ENCODE measurements at regions not wholly inside any gene's neighbourhood (a gene's known extent, or its start where the extent isn't known, plus 50 kb on each side); places are given as distances from the start of the nearest gene placed in this dataset.

DNA sequence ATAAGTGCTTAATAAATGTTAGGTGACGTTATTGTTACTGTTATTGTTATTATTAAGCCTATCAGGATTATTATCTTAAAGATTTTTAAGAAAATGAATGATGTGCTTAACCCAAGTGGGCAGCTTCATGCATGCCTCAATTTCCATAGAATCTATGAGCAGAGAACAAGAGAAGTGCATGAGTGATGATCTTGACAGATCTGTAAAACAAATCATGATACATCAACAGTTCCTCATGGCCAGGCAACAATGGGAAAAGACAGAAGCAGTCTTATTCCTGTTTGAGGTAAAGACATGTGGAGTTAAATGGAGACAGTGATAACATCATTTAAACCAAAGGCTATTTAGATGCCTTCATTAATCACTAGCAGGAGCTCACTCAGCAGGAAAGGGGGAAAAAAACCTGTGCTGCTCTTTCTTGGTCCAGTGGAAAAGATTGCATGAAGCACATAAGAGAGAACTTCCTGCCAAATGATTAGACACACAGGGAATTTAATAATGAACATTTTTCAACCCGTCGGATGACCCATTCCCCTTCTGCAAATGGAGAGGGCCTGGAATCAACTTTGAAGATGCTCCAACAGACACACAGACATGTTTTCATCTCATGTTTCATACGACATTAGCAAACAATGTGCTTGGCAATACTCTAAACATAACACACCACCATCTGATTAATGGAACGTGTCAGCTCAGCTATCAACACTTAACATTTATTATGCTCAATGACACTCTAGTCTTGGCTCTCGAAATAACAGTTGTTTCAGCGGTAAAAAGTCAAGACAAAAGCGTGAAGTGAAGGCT lies 212.2 kb upstream of the LRRN1 start:
- Mint-ChIP-seq H3K27ac (no peak overlapping the region), H3K9me3 (no peaks in the 10 kb centered on the region), H3K36me3 (no peaks in the 10 kb centered on the region), H3K27me3 (no peaks in the 10 kb centered on the region), H3K4me1 (no peaks in the 10 kb centered on the region), H3K4me3 (no peak overlapping the region)
- no peak for DNase-seq
- CTCF ChIA-PET = no interaction called here

DNA sequence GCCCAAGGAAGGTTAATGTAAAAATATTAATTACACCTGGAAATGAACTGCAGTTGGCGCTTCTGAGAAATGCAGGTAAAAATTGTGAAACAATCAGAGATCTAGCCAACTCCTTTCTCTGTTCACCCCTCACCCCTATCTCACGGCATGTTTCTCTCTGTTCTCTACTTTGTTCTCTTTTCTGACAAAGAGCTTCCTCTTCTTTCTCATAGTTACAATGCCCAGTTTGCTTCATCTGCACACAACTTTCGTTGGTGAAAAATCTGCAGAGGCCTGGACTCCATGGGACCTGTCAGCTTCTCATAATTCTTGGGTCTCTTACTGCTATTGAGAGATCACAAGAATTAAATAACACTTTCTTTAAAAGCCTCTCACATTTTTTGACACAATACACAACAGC lies 212.9 kb upstream of the LRRN1 start:
- Mint-ChIP-seq H3K4me3 (no peak overlapping the region), H3K36me3 (no peaks in the 10 kb centered on the region), H3K27me3 (no peaks in the 10 kb centered on the region), H3K9me3 (no peaks in the 10 kb centered on the region), H3K27ac (no peak overlapping the region), H3K4me1 (no peaks in the 10 kb centered on the region)
- CTCF ChIA-PET = no interaction called here
- no peak for DNase-seq

DNA sequence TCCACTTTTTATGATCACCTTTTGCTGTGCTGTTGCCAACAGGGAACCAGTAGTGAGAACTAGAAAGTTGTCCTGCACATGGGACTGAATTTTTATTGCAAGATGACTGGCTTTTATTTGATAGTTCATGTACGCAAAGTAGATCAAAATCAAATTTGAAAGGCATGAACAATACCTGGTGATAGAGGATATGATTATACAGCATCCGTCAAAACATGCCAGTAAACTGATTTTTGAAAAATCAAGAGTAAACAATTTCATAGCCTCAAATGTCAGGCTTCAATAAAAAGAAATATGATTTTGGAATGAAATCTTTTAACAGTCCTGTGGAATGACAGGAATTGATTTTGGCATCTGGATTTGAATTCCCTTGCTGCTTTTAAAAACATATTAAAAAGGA lies 219.6 kb upstream of the LRRN1 start:
- Mint-ChIP-seq H3K4me1 (no peaks in the 10 kb centered on the region), H3K27ac (no peak overlapping the region), H3K4me3 (no peak overlapping the region), H3K9me3 (no peaks in the 10 kb centered on the region), H3K27me3 (no peaks in the 10 kb centered on the region), H3K36me3 (no peaks in the 10 kb centered on the region)
- no peak for DNase-seq
- CTCF ChIA-PET = no interaction called here

DNA sequence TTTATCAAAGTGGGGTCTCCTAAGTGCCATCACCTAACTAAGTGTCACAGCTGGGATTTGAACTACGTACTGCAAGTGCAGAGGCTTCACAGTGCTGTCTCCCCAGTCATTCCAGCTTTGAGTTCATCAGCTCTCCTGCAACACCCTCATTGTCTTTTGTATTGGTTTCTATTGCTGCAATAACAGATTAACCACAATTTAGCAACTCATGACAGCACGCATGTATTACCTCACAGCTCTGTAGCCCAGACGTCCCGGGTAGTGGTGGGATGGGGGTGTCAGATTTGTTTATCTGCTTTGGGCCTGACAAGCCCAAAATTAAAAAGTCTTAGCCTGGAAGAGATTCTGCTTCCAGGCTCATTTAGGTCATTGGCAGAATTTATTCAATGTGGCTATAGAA lies 220.5 kb upstream of the LRRN1 start:
- Mint-ChIP-seq H3K36me3 (no peaks in the 10 kb centered on the region), H3K4me3 (no peak overlapping the region), H3K27ac (no peak overlapping the region), H3K4me1 (no peaks in the 10 kb centered on the region), H3K27me3 (no peaks in the 10 kb centered on the region), H3K9me3 (no peaks in the 10 kb centered on the region)
- CTCF ChIA-PET = no interaction called here
- no peak for DNase-seq

DNA sequence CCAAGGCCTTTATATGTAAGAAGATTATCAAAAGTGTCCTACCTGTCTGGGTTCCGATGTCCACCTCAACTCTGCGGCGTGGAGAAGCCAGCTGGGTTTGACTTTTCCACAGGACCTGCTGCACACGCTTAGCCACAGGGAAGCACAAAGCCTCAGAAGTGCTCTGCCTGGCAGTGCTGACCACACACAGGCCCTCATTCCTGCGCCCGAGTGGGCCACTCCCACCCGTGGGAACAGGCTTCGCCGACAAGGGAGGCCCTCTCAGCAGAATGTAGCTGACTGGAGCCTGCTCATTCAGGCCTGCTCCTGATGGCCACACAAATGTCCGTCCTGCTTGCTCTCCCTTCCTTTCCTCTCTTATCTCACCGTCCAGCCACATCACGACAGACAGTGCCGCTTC lies 221.4 kb upstream of the LRRN1 start:
- Mint-ChIP-seq H3K4me3 (no peak overlapping the region), H3K9me3 (no peaks in the 10 kb centered on the region), H3K36me3 (no peaks in the 10 kb centered on the region), H3K4me1 (no peaks in the 10 kb centered on the region), H3K27me3 (no peaks in the 10 kb centered on the region), H3K27ac (no peak overlapping the region)
- DNase-seq = no peak
- CTCF ChIA-PET = no interaction called here

DNA sequence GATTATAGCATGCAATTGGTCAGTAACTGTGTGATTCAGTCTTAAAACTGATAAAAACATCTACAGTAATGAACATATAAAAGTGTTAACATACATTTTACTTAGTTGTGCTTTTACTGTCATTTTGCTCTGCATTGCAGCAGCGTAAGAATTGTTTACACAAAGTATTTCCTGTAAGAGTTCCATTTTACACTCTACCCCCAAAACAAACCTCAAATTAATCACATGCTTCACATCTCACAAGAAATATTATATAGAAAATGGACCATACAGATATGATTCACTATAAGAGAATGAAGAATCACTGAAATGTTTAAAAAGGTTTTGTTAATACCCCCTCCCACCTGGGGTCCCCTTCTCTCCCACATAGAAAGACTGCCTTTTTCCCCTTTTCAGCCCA lies 225.9 kb upstream of the LRRN1 start:
- no peak for DNase-seq
- no peak overlapping the region for H3K27ac Mint-ChIP-seq
- no peak overlapping the region for H3K4me3 Mint-ChIP-seq
- no peaks in the 10 kb centered on the region for H3K27me3 Mint-ChIP-seq
- no peaks in the 10 kb centered on the region for H3K4me1 Mint-ChIP-seq
- no peaks in the 10 kb centered on the region for H3K36me3 Mint-ChIP-seq
- no peaks in the 10 kb centered on the region for H3K9me3 Mint-ChIP-seq
- CTCF ChIA-PET = no interaction called here

DNA sequence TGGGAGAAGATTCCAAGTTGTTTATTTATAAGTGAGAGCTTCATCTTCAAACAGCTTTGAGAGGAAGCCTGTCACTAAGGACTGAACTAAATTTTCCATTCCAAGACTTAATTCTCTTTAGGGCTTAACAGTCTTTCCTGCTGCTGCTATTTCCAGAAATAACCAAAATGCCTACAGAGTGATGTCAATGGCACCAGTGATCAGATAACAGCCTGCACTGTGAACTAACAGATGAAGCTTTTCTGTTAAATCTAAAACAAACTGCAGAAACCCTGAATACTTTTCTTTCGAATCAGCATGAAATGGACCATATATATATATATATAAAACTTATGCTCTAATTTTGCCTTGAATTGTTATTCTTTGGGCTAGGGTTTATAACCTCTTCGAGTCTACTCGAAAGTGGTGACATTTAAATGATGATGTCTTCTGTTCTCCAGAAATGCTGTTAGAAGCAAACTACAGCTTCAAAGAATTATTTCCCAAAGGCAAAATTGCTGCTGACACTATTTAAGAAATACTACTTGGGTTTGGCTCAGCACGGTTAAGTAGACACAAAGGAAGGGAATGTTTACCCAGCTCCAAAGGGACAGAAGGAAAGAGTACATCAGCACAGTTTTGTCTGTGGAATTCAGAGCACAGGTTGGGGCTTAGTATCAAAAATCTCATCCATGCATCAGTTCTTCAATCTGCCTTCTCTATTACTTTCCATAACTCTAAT lies 238.5 kb upstream of the LRRN1 start:
- Mint-ChIP-seq H3K9me3 (no peaks in the 10 kb centered on the region), H3K27ac (no peak overlapping the region), H3K27me3 (no peaks in the 10 kb centered on the region), H3K4me3 (no peak overlapping the region), H3K36me3 (no peaks in the 10 kb centered on the region), H3K4me1 (no peaks in the 10 kb centered on the region)
- DNase-seq = no peak
- CTCF ChIA-PET = no interaction called here

DNA sequence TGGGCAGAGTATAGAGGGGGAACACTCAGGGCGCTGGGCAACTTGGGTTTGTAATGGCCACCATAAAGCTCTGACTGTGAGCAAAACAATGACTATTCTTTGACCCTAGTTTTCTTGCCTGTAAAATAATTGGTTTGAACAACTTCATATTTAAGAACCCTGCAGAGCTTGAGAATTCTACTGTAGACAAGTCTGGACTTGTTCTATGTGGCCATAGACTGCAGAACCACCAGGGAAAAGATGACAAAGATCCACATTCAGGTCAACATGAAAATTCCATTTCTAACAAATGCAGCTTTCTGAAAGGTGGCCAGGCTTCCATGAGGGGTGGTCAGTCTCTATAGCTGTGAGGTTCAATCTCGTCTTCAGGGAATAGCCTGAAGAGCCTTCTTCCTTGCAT lies 239.4 kb upstream of the LRRN1 start:
- CTCF ChIA-PET = no interaction called here
- Mint-ChIP-seq H3K9me3 (no peaks in the 10 kb centered on the region), H3K27ac (no peak overlapping the region), H3K27me3 (no peaks in the 10 kb centered on the region), H3K36me3 (no peaks in the 10 kb centered on the region), H3K4me1 (no peaks in the 10 kb centered on the region), H3K4me3 (no peak overlapping the region)
- DNase-seq = no peak

DNA sequence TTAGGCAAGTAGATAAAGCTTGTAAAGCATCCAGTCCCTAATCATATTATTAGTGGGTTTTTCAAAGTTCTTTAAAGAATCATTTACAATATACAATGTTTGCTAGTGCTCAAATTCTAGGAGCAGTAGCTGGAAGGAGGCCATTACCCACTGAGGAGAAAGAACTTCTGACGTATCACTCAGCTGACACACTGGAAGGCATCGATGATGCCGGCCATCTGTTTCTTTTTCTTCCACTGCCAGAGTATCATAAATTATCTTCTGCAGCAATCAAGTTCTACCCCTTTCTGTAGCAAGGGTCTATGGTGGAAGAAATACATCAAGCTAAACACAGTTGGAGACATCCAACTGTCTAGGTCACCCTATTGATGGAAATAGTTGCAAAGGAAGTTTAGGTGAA lies 243.2 kb upstream of the LRRN1 start:
- Mint-ChIP-seq H3K27me3 (no peaks in the 10 kb centered on the region), H3K9me3 (no peaks in the 10 kb centered on the region), H3K4me1 (no peaks in the 10 kb centered on the region), H3K27ac (no peak overlapping the region), H3K36me3 (no peaks in the 10 kb centered on the region), H3K4me3 (no peak overlapping the region)
- CTCF ChIA-PET = no interaction called here
- DNase-seq = no peak

DNA sequence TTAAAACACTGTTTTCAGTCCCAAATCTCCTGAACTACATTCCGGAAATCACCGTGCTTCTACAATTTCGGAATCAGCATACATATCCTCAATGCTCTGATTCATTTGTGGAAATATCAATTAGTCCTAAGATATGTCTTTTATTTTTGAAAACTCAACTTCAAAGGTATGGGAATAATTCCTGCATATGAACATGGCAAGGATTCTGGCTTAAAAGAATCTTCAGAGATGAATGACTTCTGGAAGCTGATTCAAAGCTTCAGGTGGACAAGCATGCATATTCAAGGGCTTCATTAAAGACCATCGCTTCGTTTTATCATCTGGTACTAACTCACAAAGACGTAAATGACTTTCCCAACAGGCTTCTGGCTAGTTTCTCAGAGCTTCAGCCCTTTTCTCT lies 246.0 kb upstream of the LRRN1 start:
- CTCF ChIA-PET = no interaction called here
- no peaks in the 10 kb centered on the region for H3K36me3 Mint-ChIP-seq
- no peaks in the 10 kb centered on the region for H3K9me3 Mint-ChIP-seq
- H3K27me3 Mint-ChIP-seq = no peaks in the 10 kb centered on the region
- H3K27ac Mint-ChIP-seq = no peak overlapping the region
- no peaks in the 10 kb centered on the region for H3K4me1 Mint-ChIP-seq
- no peak overlapping the region for H3K4me3 Mint-ChIP-seq
- no peak for DNase-seq

DNA sequence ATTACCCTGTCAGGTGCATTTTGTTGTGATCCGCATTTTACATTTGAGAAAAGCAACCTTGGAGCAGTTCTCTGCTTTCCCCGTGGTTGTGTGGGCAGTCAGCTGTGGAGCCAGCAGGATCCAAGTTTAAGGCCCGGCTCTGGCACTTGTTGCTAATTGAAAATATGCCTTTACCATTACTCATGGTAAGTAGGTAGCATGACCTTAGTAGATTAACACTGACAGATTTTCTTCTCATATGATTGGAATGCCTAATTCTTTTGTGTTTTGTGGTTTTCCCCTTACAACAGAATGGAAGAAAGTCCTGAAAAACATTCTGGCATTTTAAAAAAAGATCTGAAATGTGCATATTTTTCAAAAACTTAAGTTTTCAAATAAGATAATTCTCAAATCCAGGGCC lies 246.5 kb upstream of the LRRN1 start:
- no peaks in the 10 kb centered on the region for H3K9me3 Mint-ChIP-seq
- no peaks in the 10 kb centered on the region for H3K36me3 Mint-ChIP-seq
- H3K4me3 Mint-ChIP-seq = no peak overlapping the region
- H3K27ac Mint-ChIP-seq = no peak overlapping the region
- no peaks in the 10 kb centered on the region for H3K27me3 Mint-ChIP-seq
- no peak for DNase-seq
- CTCF ChIA-PET = no interaction called here
- H3K4me1 Mint-ChIP-seq = no peaks in the 10 kb centered on the region

DNA sequence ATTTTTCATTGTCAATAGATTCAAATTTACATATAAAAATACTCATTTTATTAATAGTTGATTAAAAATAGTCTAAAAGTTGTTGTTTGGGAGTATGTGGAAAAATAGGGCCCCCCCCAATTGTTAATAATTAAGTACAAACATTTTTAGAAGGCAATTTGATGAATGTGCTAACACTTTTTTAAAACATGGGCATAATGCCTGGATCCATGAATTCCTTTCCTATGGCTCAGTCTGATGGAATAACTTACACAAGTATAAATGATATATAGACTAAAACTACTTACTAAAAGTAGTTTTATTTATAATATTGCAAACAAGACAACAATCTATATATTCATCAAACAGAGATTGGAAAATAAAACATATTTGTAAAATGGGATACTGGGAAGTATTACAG lies 247.2 kb upstream of the LRRN1 start:
- Mint-ChIP-seq H3K4me3 (no peak overlapping the region), H3K36me3 (no peaks in the 10 kb centered on the region), H3K9me3 (no peaks in the 10 kb centered on the region), H3K4me1 (no peaks in the 10 kb centered on the region), H3K27me3 (no peaks in the 10 kb centered on the region), H3K27ac (no peak overlapping the region)
- DNase-seq = no peak
- CTCF ChIA-PET = no interaction called here

DNA sequence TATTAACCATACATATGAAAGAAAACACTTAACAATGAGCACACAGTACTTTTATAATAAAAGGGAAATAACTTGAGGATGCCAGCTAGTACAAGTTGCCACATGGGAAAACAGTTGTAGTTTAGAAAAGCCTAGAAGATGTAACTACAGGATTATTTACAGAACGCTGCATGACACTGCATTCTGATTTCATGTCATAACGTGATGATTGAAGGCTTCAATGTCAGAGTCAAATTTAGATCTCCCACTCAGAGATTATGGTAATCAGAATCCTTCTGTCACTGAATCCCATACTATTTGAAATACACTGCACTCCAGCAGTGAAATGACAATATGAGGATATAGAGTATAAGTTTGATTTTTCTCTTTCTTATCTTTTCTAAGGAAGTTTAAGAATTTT lies 253.9 kb upstream of the LRRN1 start:
- Mint-ChIP-seq H3K27me3 (no peaks in the 10 kb centered on the region), H3K36me3 (no peaks in the 10 kb centered on the region), H3K4me1 (no peaks in the 10 kb centered on the region), H3K27ac (no peak overlapping the region), H3K9me3 (peaks cover 2% of the 10 kb centered on the region), H3K4me3 (no peak overlapping the region)
- CTCF ChIA-PET = no interaction called here
- no peak for DNase-seq

DNA sequence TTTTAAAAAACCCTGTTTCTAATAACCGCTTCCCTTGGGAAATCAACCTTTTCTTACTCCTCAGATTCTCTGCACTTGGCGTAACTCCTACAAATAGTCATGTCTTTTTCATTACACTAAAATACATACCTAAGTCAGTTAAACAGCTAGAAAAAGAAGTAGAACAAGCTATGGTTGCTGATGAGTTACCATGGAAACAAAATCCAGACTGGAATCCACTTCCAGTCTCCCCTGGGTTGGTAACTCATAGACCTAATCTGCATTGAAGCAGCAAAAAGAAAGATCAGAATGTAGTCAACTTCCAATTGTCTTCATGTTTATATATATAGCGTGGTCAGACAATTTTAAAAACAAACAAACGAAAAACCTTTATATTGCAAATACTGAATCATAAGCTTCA lies 260.8 kb upstream of the LRRN1 start:
- Mint-ChIP-seq H3K4me3 (no peak overlapping the region), H3K9me3 (peaks cover under 1% of the 10 kb centered on the region), H3K4me1 (no peaks in the 10 kb centered on the region), H3K36me3 (no peaks in the 10 kb centered on the region), H3K27ac (no peak overlapping the region), H3K27me3 (no peaks in the 10 kb centered on the region)
- CTCF ChIA-PET = no interaction called here
- no peak for DNase-seq

DNA sequence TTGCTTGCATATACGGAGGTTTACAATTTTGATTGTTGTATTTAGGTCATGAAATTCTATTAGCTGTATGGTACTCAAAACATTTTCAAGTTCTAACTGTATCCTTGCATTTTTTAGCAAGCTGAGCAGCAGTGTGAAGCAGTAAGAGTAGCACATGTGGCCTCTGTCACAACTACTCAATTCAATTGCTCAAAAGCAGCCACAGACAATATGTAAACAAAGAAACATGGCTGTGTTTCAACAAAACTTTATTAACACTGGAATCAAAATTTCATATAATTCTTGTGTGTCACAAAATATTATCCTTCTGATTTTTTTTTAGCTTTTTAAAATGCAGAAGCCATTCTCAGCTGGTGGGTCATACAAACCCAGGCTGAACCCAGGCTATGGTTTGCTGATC lies 266.7 kb upstream of the LRRN1 start:
- CTCF ChIA-PET = no interaction called here
- no peak overlapping the region for H3K4me3 Mint-ChIP-seq
- H3K4me1 Mint-ChIP-seq = no peaks in the 10 kb centered on the region
- no peak for DNase-seq
- no peak overlapping the region for H3K27ac Mint-ChIP-seq
- H3K27me3 Mint-ChIP-seq = peaks cover 3% of the 10 kb centered on the region
- no peaks in the 10 kb centered on the region for H3K9me3 Mint-ChIP-seq
- no peaks in the 10 kb centered on the region for H3K36me3 Mint-ChIP-seq

Measured in activated naive CD4-positive, alpha-beta T cell treated with anti-CD3 and anti-CD28 coated beads, Interleukin-2, amount 10 ng/mL, durations not matched to agents 7 days and 5 days (primary cell).